Activated naive CD8-positive, alpha-beta T cell treated with anti-CD3 and anti-CD28 coated beads for 36 hours (primary cell): ENCODE measurements at regions not wholly inside any gene's neighbourhood (a gene's known extent, or its start where the extent isn't known, plus 50 kb on each side); places are given as distances from the start of the nearest gene placed in this dataset.

Source experiments
- DNase-seq: peaks from one replicate; pipeline ENCODE4 v3.0.0; 2021
- H3K27ac Mint-ChIP-seq: one replicate; pipeline ENCODE4 v1.8.0; 2022; ENCODE audit warnings: mild to moderate bottlenecking, moderate library complexity, mixed read lengths
- H3K27me3 Mint-ChIP-seq: one replicate; pipeline ENCODE4 v1.8.0; 2022; ENCODE audit warnings: mild to moderate bottlenecking, mixed read lengths
- H3K36me3 Mint-ChIP-seq: one replicate; pipeline ENCODE4 v1.8.0; 2021; ENCODE audit warnings: mild to moderate bottlenecking, mixed read lengths
- H3K4me1 Mint-ChIP-seq: one replicate; pipeline ENCODE4 v1.8.0; 2021; ENCODE audit warnings: mixed read lengths
- H3K4me3 Mint-ChIP-seq: one replicate; pipeline ENCODE4 v1.8.0; 2022; ENCODE audit warnings: mild to moderate bottlenecking, moderate library complexity, mixed read lengths
- H3K9me3 Mint-ChIP-seq: one replicate; pipeline ENCODE4 v1.8.0; 2022; ENCODE audit warnings: mixed read lengths

DNA sequence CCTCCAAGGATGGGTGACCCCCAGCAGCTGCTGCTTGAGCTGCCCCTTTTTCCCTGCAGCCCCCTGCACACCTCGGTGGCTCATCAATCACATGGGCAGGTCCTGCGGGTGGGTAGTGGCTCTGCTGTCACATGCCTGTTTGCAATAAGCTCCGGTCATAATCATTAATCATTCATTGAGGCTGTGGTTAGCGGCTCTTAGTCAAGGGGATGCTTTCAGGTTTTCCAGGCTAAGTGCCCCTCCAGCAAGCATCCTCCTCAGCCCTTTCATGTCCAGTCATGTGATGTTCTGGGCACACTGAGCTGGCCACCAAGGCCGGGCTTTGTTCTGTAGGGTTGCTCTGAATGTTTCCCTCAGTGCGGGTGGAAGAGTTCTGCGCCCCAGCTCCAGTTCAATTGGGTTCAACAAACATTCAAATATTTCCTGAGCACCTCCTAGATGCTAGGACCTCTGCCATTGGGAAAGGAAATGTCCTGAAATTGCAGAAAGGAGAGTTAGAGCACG is 96.4 kb upstream of the LDAH start:
- no peaks in the 10 kb centered on the region for H3K9me3 Mint-ChIP-seq
- H3K27ac Mint-ChIP-seq: no peak overlapping the region
- no peaks in the 10 kb centered on the region for H3K36me3 Mint-ChIP-seq
- no peaks in the 10 kb centered on the region for H3K4me1 Mint-ChIP-seq
- DNase-seq: no peak
- H3K4me3 Mint-ChIP-seq: no peak overlapping the region
- peaks cover 13% of the 10 kb centered on the region for H3K27me3 Mint-ChIP-seq

DNA sequence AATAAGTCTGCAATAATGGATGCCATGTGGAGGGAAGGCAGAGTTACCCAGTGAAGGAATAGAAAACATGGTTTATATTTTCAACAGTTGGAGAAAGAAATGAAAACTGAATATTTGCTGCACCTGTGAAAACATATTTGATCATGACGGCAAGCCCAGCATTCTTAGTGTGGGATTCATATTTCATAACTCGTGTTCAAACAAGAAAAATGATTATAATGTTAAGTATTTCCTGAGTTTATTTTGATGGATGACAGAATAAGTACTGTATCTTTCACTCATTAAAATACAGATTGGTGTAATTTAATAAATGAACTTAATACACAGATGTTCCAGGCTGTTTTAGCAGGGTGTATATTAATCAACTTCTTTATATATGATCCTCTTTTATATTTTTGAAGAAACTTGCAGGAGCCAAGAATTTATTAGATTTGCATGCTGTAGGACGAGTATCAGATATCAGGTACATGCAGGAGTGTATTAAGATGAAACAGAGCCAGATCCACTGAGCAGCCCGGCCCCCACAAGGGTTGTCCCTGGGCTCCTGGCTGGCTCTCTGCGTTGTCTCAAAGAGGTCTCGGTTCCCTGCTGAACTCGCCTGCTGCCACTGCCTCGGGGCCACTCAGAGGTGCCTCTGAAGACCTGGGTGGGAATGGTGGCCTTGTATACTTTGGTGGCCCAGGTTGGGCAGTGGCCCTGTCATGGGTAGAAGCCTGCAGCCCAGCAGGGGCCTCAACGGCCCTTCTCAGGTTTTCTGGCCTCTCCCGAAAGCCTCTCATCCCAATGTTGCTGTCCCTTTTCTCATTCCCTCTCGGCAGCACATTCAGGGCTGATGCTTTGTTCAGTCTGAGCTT is 95.0 kb upstream of the LDAH start:
- Mint-ChIP-seq H3K27me3 (peaks cover 7% of the 10 kb centered on the region), H3K4me1 (peaks cover 3% of the 10 kb centered on the region), H3K27ac (no peak overlapping the region), H3K4me3 (no peak overlapping the region), H3K9me3 (no peaks in the 10 kb centered on the region), H3K36me3 (no peaks in the 10 kb centered on the region)
- DNase-seq: no peak

DNA sequence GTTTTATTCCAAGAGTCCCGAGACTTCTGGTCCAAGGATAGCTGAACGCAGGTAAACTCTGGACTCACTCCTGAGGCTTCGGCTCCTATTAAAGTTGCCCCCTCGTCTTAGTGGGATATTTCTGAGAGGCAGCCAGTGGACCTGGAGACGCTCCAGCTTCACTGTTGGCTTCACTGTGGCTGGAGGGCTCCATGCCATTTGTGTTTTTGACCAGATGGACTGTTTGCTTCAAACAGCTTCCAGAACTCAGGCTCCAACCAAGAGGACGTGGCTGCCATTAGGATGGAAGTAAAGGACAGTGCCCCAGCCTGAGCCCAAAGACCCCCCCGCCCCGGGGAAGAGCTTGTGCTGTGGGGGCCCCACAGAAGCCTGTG is 94.4 kb upstream of the LDAH start:
- DNase-seq: no peak
- Mint-ChIP-seq H3K27me3 (peaks cover 12% of the 10 kb centered on the region), H3K4me1 (peaks cover 3% of the 10 kb centered on the region), H3K27ac (no peak overlapping the region), H3K36me3 (no peaks in the 10 kb centered on the region), H3K4me3 (no peak overlapping the region), H3K9me3 (no peaks in the 10 kb centered on the region)

DNA sequence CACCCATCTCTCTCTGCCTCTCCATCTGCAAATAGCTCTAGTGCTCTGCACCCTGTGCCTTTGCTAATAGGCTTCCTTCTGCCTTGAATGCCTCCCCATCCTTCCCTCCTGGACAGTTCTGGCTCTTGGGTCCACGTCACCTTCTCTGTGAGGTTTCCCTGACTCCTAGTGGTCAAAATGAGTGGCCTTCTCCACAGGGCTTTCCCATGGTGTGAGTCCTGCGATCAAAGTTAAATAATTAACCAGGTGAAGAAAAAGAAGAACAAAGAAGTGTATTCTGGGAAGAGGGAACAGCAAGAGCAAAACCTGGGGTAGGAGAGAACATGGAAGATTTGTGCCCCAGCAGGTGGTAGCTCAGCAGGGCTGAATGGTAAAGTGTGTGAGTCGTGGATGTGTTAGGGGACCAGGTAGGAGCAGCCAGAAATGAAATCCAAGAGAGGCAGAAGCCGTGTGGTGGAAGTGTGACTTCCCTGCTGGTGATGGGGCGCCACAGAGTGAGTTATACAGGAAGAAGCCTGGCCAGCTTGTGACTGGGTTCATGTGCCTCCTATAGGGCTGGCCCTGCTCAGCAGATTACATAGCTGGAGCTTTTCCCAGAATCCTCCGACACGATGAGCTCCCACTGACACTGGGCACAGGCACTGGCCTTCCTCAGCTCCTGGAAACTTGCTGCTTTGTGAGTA is 93.8 kb upstream of the LDAH start:
- Mint-ChIP-seq H3K9me3 (no peaks in the 10 kb centered on the region), H3K4me3 (no peak overlapping the region), H3K27me3 (peaks cover 18% of the 10 kb centered on the region), H3K4me1 (peaks cover 3% of the 10 kb centered on the region), H3K27ac (no peak overlapping the region), H3K36me3 (no peaks in the 10 kb centered on the region)
- no peak for DNase-seq

DNA sequence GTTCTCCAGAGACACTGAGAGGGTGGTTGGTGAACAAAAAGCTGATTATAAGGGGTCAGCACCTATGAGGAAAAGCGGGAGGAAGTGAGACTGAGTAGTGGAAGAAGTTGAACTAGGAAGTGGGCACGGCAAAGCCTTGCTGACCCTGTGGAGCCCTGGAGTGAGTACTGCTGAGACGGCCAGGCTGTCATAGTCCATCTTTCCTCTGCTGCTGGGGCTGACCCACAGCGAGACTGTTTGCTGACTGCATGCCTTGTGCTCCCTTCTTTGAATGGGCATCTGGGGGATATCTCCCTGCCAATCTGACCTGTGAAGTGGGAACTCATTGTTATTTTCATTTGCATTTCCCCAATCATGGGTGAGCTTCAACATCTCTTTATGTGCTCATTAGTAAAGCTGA is 92.4 kb upstream of the LDAH start:
- peaks cover 22% of the 10 kb centered on the region for H3K27me3 Mint-ChIP-seq
- no peak overlapping the region for H3K27ac Mint-ChIP-seq
- peaks cover 3% of the 10 kb centered on the region for H3K9me3 Mint-ChIP-seq
- H3K36me3 Mint-ChIP-seq: no peaks in the 10 kb centered on the region
- peaks cover 3% of the 10 kb centered on the region for H3K4me1 Mint-ChIP-seq
- DNase-seq: no peak
- H3K4me3 Mint-ChIP-seq: no peak overlapping the region

DNA sequence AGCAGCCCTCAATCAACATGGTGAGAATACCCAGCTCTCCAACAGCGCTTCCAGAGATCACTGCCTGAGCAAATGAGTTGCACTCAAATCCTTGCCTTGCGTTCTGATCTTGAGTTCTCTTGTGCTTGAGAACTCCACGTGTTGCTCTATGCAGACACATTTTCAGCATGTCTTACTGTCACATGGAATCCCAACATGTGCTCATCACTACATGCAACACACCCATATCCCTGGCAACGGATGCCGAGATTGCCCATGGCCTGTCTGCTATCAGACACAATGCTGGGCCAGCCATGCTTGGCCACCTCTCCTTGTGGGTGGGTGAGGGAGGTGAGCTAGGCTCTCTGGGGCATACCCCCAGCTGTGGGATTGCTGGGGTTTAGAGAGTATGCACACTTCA is 91.9 kb upstream of the LDAH start:
- DNase-seq: no peak
- Mint-ChIP-seq H3K4me3 (no peak overlapping the region), H3K9me3 (peaks cover 3% of the 10 kb centered on the region), H3K36me3 (no peaks in the 10 kb centered on the region), H3K27me3 (peaks cover 22% of the 10 kb centered on the region), H3K27ac (no peak overlapping the region), H3K4me1 (peaks cover 3% of the 10 kb centered on the region)

DNA sequence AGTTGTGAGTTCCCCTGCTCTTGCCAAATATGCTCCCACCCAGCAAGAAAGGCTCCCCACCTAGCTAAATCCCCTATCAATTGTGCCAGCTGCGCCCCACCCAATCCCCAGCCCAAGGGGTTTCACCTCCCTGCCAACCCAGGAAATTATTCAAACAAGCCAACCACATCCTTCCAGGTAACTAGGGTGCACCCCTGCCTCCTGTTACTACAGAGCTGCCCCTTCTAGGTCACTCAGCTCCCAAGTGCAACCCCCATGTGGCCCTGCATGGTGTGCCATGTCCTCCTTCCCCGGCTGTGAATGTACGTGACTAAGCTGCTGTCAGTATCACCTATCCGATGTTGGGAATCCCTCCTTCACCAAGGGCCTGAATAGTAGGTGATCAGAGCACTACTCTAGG is 91.2 kb upstream of the LDAH start:
- Mint-ChIP-seq H3K27me3 (peaks cover 22% of the 10 kb centered on the region), H3K4me3 (no peak overlapping the region)

DNA sequence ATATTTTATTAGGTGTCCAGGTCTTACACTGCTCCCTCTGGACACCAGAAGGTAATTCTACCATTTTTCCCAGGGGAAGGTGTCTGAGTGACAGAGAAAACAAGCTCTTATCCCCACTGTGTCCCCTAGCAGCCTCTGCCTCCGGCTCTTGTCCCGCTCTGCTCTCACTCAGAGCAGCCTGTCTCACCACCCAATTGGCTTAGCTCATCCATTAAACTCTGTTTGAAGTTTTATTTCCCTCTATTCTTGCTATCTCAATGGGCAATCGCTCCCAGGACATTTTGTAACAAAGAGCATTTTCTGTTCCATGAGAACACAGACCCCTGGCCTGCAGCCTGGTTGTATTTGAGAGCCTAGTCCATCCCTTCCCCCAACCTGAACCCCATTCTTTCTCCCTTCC is 90.6 kb upstream of the LDAH start:
- Mint-ChIP-seq H3K4me3 (no peak overlapping the region), H3K9me3 (peaks cover 3% of the 10 kb centered on the region), H3K27me3 (peaks cover 26% of the 10 kb centered on the region), H3K4me1 (peaks cover 3% of the 10 kb centered on the region), H3K27ac (no peak overlapping the region), H3K36me3 (no peaks in the 10 kb centered on the region)
- no peak for DNase-seq

More for the DNA sequence above, 91.2 kb upstream of the LDAH start:
- H3K9me3 Mint-ChIP-seq: peaks cover 3% of the 10 kb centered on the region
- H3K27ac Mint-ChIP-seq: no peak overlapping the region
- peaks cover 3% of the 10 kb centered on the region for H3K4me1 Mint-ChIP-seq
- DNase-seq: no peak
- H3K36me3 Mint-ChIP-seq: no peaks in the 10 kb centered on the region

DNA sequence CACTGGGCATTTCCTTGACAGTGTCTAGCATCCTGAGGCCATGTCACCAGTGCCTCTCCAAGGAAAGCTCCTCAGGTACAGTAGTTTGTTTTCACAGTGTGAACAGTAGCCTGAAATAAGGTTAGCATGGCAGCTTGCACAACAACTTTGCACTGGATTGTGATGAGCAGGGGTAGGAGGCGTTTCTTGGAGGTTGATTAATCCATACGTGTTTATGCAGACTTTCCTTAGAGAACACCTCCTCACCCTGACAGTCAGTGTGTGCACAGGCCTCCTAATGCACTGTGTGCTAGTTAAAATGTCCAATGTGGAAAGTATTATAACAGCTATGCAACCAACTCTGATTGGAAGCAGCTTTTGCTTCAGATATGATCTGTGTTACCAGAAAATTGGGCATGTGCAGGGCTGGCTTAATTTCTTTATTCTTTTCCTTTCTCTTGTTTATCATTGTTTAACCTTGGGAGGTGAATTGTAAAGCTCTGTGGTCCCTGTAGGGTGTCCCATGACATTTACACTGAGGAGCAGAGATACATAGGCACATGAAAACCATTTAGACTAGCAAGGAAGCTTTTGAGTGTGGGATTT is 77.2 kb upstream of the LDAH start:
- DNase-seq: no peak
- Mint-ChIP-seq H3K4me3 (no peak overlapping the region), H3K27ac (no peak overlapping the region), H3K4me1 (no peaks in the 10 kb centered on the region), H3K27me3 (peaks cover 31% of the 10 kb centered on the region), H3K9me3 (no peaks in the 10 kb centered on the region), H3K36me3 (no peaks in the 10 kb centered on the region)

DNA sequence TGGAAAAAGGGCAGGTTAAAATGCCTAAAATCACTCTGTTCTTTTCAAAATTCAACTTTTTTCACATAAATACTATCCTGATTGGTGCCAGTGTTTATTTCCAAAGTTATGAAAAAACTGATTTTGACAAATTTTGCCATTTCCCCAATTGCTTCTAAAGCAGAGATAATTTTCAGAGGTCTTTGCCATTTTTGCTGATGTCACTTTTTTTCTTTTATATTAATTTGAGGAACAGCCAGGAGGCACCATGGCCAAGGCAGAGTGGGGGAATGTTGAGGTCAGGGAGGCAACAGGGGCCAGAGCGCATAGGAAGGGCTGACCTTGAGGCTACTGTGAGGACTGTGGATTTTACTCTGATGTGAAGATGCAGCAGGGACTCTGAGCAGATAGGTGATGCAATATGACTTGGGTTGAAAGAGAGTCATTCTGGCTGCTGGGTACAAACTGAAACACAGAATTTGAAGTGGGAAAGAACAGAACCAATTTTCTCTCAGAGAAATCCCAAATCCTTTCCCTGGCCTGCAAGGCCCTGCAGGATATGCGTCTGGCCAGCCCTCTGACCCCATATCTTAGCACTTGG is 75.1 kb upstream of the LDAH start:
- Mint-ChIP-seq H3K9me3 (peaks cover 2% of the 10 kb centered on the region), H3K4me1 (no peaks in the 10 kb centered on the region), H3K27ac (no peak overlapping the region), H3K27me3 (peaks cover 44% of the 10 kb centered on the region), H3K36me3 (no peaks in the 10 kb centered on the region), H3K4me3 (no peak overlapping the region)
- DNase-seq: no peak

DNA sequence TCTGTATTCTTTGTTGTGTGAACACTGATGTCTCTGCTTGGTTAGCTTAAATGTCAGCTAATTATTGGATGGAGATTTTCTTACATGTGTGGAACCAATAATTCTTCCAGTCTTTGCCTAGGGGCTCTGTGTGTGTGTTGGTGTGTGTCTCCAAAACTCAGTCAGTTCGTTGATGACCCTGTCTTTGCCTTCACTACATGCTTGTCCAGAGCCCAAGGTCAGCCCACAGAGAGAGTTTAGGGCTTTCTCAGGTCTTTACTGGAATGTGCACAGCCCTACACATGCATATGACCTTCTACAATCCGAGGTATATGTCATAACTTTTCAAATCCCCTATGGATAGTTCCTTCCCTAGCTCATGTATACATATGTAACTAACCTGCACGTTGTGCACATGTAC is 74.1 kb upstream of the LDAH start:
- Mint-ChIP-seq H3K4me3 (no peak overlapping the region), H3K9me3 (peaks cover 3% of the 10 kb centered on the region), H3K27me3 (peaks cover 53% of the 10 kb centered on the region), H3K36me3 (no peaks in the 10 kb centered on the region), H3K4me1 (no peaks in the 10 kb centered on the region), H3K27ac (no peak overlapping the region)
- no peak for DNase-seq

DNA sequence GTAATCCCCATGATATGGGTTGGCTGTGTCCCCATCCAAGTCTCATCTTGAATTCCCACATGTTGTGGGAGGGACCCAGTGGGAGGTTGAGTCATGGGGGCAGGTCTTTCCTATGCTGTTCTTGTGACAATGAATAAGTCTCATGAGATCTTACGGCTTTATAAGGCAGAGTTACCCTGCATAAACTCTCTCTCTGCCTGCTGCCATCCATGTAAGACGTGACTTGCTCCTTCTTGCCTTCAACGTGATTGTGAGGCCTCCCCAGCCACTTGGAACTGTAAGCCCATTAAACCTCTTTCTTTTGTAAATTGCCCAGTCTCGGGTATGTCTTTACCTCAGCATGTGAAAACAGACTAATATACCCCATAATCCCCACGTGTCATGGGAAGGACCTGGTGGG is 61.9 kb upstream of the LDAH start:
- Mint-ChIP-seq H3K4me1 (no peaks in the 10 kb centered on the region), H3K36me3 (no peaks in the 10 kb centered on the region), H3K27me3 (peaks cover 3% of the 10 kb centered on the region), H3K9me3 (no peaks in the 10 kb centered on the region), H3K4me3 (no peak overlapping the region), H3K27ac (no peak overlapping the region)
- DNase-seq: no peak

DNA sequence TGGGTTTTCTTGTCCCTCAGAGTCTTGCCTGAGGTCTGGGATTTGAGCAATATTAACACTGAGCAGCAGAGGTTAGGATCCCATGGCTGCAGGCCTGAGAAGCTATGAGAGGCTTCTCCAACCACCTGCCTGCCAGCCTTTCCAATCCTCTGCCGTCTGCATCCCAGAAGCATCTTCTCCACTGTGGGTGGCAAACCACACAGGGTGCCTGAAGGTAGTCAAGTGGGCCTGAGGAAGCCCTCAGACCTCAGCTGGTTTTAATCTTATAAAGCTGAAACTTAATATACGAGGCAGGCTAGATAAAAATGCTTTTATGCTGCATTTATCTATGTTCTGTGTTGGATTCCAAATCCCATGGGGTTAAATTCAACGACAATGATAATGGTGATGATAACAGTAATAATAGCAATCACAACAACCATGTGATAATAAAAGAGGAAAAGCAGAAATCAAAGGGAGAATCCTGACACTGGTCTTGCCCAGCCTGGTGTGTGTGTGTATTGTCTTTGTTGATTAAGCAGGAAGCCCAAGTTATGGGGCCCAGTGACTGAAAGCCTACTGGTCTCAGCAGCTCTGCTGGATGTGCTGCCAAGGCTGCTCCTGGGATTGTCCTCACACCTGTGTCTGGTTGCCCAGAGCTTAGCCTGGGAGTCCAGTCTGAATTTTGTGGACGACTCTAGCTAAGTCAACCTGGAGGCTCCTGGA is 59.7 kb upstream of the LDAH start:
- no peaks in the 10 kb centered on the region for H3K4me1 Mint-ChIP-seq
- peaks cover 3% of the 10 kb centered on the region for H3K27me3 Mint-ChIP-seq
- H3K4me3 Mint-ChIP-seq: no peak overlapping the region
- no peak overlapping the region for H3K27ac Mint-ChIP-seq
- no peaks in the 10 kb centered on the region for H3K9me3 Mint-ChIP-seq
- no peak for DNase-seq
- H3K36me3 Mint-ChIP-seq: no peaks in the 10 kb centered on the region

DNA sequence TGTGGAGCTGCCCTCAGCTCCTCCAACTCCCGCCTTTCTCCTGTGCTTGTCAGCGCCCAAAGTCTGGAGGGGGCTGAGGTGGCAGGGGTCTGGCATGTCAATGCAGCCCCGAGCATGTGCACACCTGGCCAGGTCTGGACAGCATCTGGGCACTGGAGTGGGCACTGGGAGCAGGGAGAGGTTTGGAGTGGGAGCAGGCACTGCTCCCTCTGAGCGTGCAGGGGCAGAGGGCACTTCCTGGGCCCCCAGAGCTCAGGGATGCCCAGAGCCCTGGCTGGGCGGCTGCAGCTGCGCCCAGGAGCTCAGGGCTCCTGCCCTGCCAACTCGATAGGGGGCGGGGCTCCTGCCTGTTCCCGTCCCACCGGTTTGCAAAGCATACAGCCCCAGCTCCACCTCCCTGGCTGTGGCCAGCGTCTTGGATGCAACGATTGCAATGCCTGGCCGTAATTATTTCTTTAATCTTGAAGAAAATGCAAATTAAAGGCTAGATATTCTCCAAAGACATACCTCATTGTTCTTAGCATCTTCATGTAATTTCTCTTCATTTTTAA is 57.4 kb upstream of the LDAH start:
- H3K9me3 Mint-ChIP-seq: no peaks in the 10 kb centered on the region
- no peaks in the 10 kb centered on the region for H3K4me1 Mint-ChIP-seq
- no peak for DNase-seq

More for the DNA sequence above, 57.4 kb upstream of the LDAH start:
- no peaks in the 10 kb centered on the region for H3K36me3 Mint-ChIP-seq
- peaks cover 6% of the 10 kb centered on the region for H3K27me3 Mint-ChIP-seq
- no peak overlapping the region for H3K27ac Mint-ChIP-seq
- H3K4me3 Mint-ChIP-seq: no peak overlapping the region
